ENCODE measurements at regions not wholly inside any gene's neighbourhood (a gene's known extent, or its start where the extent isn't known, plus 50 kb on each side); places are given as distances from the start of the nearest gene placed in this dataset.
"Not testable (repeated sequence)": the region's sequence is repeated elsewhere in the genome, so short reads cannot be mapped to it uniquely, and the experiment has no call there.

- TF ChIP-seq POLR2A, EP300, CTCF (IDR thresholded peaks at IDR 0.05): not testable (repeated sequence)
Observed at GRCh38 chr6:113029161-113029560, 682.0 kb downstream of the RFPL4B start.

Measured in ovary (tissue), 3 donors.